ENCODE measurements at regions not wholly inside any gene's neighbourhood (a gene's known extent, or its start where the extent isn't known, plus 50 kb on each side); places are given as distances from the start of the nearest gene placed in this dataset.

- Histone ChIP-seq H3K36me3 (no peaks in the 10 kb centered on the region), H3K9me3 (no peaks in the 10 kb centered on the region), H3K27ac (no peak overlapping the region), H3K4me3 (no peak overlapping the region), H3K27me3 (replicated peaks; ENCODE audit: insufficient read depth) (no peaks in the 10 kb centered on the region), H3K4me1 (ENCODE audit: control insufficient read depth in 1 of 2, low read depth in 2 of 2) (no peaks in the 10 kb centered on the region)
- no peak for TF ChIP-seq CTCF (IDR thresholded peaks at IDR 0.05)
- DNase-seq (ENCODE audit: low spot score): no peak
- ATAC-seq (ENCODE audit: insufficient number of reproducible peaks, low FRiP score, low read depth): no peak
Measured at GRCh38 chr2:34481542-34481941, 882.4 kb upstream of the FAM98A start.

GRCh38 chr2:34480366-34480765, 881.3 kb upstream of the FAM98A start:
- no peak overlapping the region for H3K27ac ChIP-seq
- no peak overlapping the region for H3K4me3 ChIP-seq
- no peaks in the 10 kb centered on the region for H3K27me3 ChIP-seq (replicated peaks; ENCODE audit: insufficient read depth)
- DNase-seq (ENCODE audit: low spot score): no peak
- no peak for ATAC-seq (ENCODE audit: insufficient number of reproducible peaks, low FRiP score, low read depth)
- no peaks in the 10 kb centered on the region for H3K9me3 ChIP-seq
- H3K4me1 ChIP-seq (ENCODE audit: control insufficient read depth in 1 of 2, low read depth in 2 of 2): no peaks in the 10 kb centered on the region
- H3K36me3 ChIP-seq: no peaks in the 10 kb centered on the region
- TF ChIP-seq CTCF (IDR thresholded peaks at IDR 0.05): no peak

GRCh38 chr2:34475156-34475555, 876.1 kb upstream of the FAM98A start:
- Histone ChIP-seq H3K36me3 (no peaks in the 10 kb centered on the region), H3K27ac (no peak overlapping the region), H3K27me3 (replicated peaks; ENCODE audit: insufficient read depth) (no peaks in the 10 kb centered on the region), H3K4me1 (ENCODE audit: control insufficient read depth in 1 of 2, low read depth in 2 of 2) (no peaks in the 10 kb centered on the region), H3K9me3 (no peaks in the 10 kb centered on the region), H3K4me3 (no peak overlapping the region)
- ATAC-seq (ENCODE audit: insufficient number of reproducible peaks, low FRiP score, low read depth): no peak
- TF ChIP-seq CTCF (IDR thresholded peaks at IDR 0.05): no peak
- no peak for DNase-seq (ENCODE audit: low spot score)

GRCh38 chr2:34474646-34475045, 875.5 kb upstream of the FAM98A start:
- TF ChIP-seq CTCF (IDR thresholded peaks at IDR 0.05): no peak
- Histone ChIP-seq H3K27ac (no peak overlapping the region), H3K27me3 (replicated peaks; ENCODE audit: insufficient read depth) (no peaks in the 10 kb centered on the region), H3K4me1 (ENCODE audit: control insufficient read depth in 1 of 2, low read depth in 2 of 2) (no peaks in the 10 kb centered on the region), H3K36me3 (no peaks in the 10 kb centered on the region), H3K9me3 (no peaks in the 10 kb centered on the region), H3K4me3 (no peak overlapping the region)
- DNase-seq (ENCODE audit: low spot score) (no peak), ATAC-seq (ENCODE audit: insufficient number of reproducible peaks, low FRiP score, low read depth) (no peak)

- no peak overlapping the region for H3K27ac ChIP-seq
- no peak for TF ChIP-seq CTCF (IDR thresholded peaks at IDR 0.05)
- no peak overlapping the region for H3K4me3 ChIP-seq
- ATAC-seq (ENCODE audit: insufficient number of reproducible peaks, low FRiP score, low read depth): no peak
- H3K27me3 ChIP-seq (replicated peaks; ENCODE audit: insufficient read depth): no peaks in the 10 kb centered on the region
- H3K36me3 ChIP-seq: no peaks in the 10 kb centered on the region
- DNase-seq (ENCODE audit: low spot score): no peak
- H3K4me1 ChIP-seq (ENCODE audit: control insufficient read depth in 1 of 2, low read depth in 2 of 2): no peaks in the 10 kb centered on the region
- no peaks in the 10 kb centered on the region for H3K9me3 ChIP-seq
Measured at GRCh38 chr2:34447097-34447496, 848.0 kb upstream of the FAM98A start.
